WTC11 (cell line): ENCODE measurements at regions not wholly inside any gene's neighbourhood (a gene's known extent, or its start where the extent isn't known, plus 50 kb on each side); places are given as distances from the start of the nearest gene placed in this dataset.

Source experiments
- ATAC-seq: fragments of 200-7000 bp; cut with Tn5 transposase; 2 replicates; pipeline ENCODE4 v1.10.0; 2021; ENCODE audit warnings: mild to moderate bottlenecking, moderate library complexity
- CTCF ChIA-PET: fragments of 300-600 bp; sonication (Branson Sonifier 250); formaldehyde crosslinking; loops from one replicate; lab custom pipeline; 2021; ENCODE audit warnings: antibody characterized with exemption; lab: Charles Lee
- POLR2A ChIA-PET: fragments of 350-600 bp; sonication (Branson Sonifier 250); formaldehyde crosslinking; loops from one replicate; lab custom pipeline; 2021; ENCODE audit warnings: antibody characterized with exemption; lab: Charles Lee
- DNase-seq: peaks from one replicate; pipeline ENCODE4 v3.0.0; 2021; ENCODE audit warnings: low spot score
- H3K27ac Mint-ChIP-seq: 2 replicates; pipeline ENCODE4 v1.8.0; 2021; ENCODE audit warnings: mixed read lengths
- H3K27me3 Mint-ChIP-seq: 2 replicates; pipeline ENCODE4 v1.8.0; 2021; ENCODE audit warnings: low read depth, mild to moderate bottlenecking, moderate library complexity, mixed read lengths
- H3K36me3 Mint-ChIP-seq: 2 replicates; pipeline ENCODE4 v1.8.0; 2021; ENCODE audit warnings: mixed read lengths
- H3K4me1 Mint-ChIP-seq: 2 replicates; pipeline ENCODE4 v1.8.0; 2022; ENCODE audit warnings: mixed read lengths
- H3K4me3 Mint-ChIP-seq: 2 replicates; pipeline ENCODE4 v1.8.0; 2021; ENCODE audit warnings: mild to moderate bottlenecking, moderate library complexity, mixed read lengths
- H3K9me3 Mint-ChIP-seq: 2 replicates; pipeline ENCODE4 v1.8.0; 2021; ENCODE audit warnings: mixed read lengths
- ATF1 ChIP-seq: sonication (generic); formaldehyde crosslinking; IDR thresholded peaks from 2 replicates; pipeline ENCODE4 v1.8.1; 2023; ENCODE audit warnings: mild to moderate bottlenecking, moderate library complexity, missing genetic modification reagents
- CREB1 ChIP-seq: sonication (generic); formaldehyde crosslinking; IDR thresholded peaks from 2 replicates; pipeline ENCODE4 v1.8.0; 2023; ENCODE audit warnings: mild to moderate bottlenecking, missing genetic modification reagents
- CREM ChIP-seq: sonication (generic); formaldehyde crosslinking; IDR thresholded peaks from 2 replicates; pipeline ENCODE4 v1.8.1; 2022; ENCODE audit warnings: mild to moderate bottlenecking, missing genetic modification reagents, moderate library complexity
- EMX1 ChIP-seq: fragments of 250-450 bp; sonication (Bioruptor Pico); IDR thresholded peaks from 2 replicates; pipeline ENCODE4 v1.8.0; 2021; ENCODE audit warnings: mild to moderate bottlenecking
- GRHL2 ChIP-seq: fragments of 250-450 bp; sonication (Bioruptor Pico); IDR thresholded peaks from 2 replicates; pipeline ENCODE4 v1.8.0; 2022; ENCODE audit warnings: mild to moderate bottlenecking, moderate library complexity; ENCODE audit not compliant: insufficient replicate concordance, severe bottlenecking
- IRF1 ChIP-seq: sonication (generic); formaldehyde crosslinking; IDR thresholded peaks from 2 replicates; pipeline ENCODE4 v1.8.0; 2023; ENCODE audit warnings: missing genetic modification reagents
- JUN ChIP-seq: sonication (generic); formaldehyde crosslinking; IDR thresholded peaks from 2 replicates; pipeline ENCODE4 v1.8.0; 2023; ENCODE audit warnings: mild to moderate bottlenecking, missing genetic modification reagents
- MXD4 ChIP-seq: fragments of 250-450 bp; sonication (Bioruptor Pico); IDR thresholded peaks from 2 replicates; pipeline ENCODE4 v1.8.0; 2021; ENCODE audit warnings: mild to moderate bottlenecking, moderate library complexity, borderline replicate concordance
- MYBL2 ChIP-seq: sonication (generic); formaldehyde crosslinking; IDR thresholded peaks from 2 replicates; pipeline ENCODE4 v1.8.1; 2023; ENCODE audit warnings: mild to moderate bottlenecking, moderate library complexity, missing genetic modification reagents
- NR3C1 ChIP-seq: sonication (generic); formaldehyde crosslinking; conservative IDR thresholded peaks from 2 replicates; pipeline ENCODE4 v1.8.1; 2023; ENCODE audit warnings: low read depth, mild to moderate bottlenecking, missing genetic modification reagents
- RORB ChIP-seq: fragments of 250-450 bp; sonication (Bioruptor Pico); IDR thresholded peaks from 2 replicates; pipeline ENCODE4 v1.9.0; 2021; ENCODE audit warnings: mild to moderate bottlenecking
- SP1 ChIP-seq: sonication (generic); formaldehyde crosslinking; conservative IDR thresholded peaks from 2 replicates; pipeline ENCODE4 v1.8.1; 2022; ENCODE audit warnings: missing genetic modification reagents
- TEAD1 ChIP-seq: sonication (generic); formaldehyde crosslinking; IDR thresholded peaks from 2 replicates; pipeline ENCODE4 v1.8.0; 2022; ENCODE audit warnings: mild to moderate bottlenecking, missing genetic modification reagents
- ZBTB21 ChIP-seq: sonication (generic); formaldehyde crosslinking; IDR thresholded peaks from 2 replicates; pipeline ENCODE4 v1.8.1; 2023; ENCODE audit warnings: mild to moderate bottlenecking, missing genetic modification reagents, borderline replicate concordance
- ZNF416 ChIP-seq: fragments of 250-450 bp; sonication (Bioruptor Pico); IDR thresholded peaks from 2 replicates; pipeline ENCODE4 v1.9.0; 2021; ENCODE audit warnings: mild to moderate bottlenecking, inconsistent platforms
- ZNF423 ChIP-seq: fragments of 250-450 bp; sonication (Bioruptor Pico); IDR thresholded peaks from 2 replicates; pipeline ENCODE4 v2.1.2; 2022; ENCODE audit warnings: mild to moderate bottlenecking, moderate library complexity
- TF ChIP-seq, protein P1 (sequence below): fragments of 250-450 bp; sonication (Bioruptor Pico); IDR thresholded peaks from 2 replicates; pipeline ENCODE4 v1.9.0; 2021; ENCODE audit warnings: mild to moderate bottlenecking
- TF ChIP-seq, protein P2 (sequence below): sonication (generic); formaldehyde crosslinking; IDR thresholded peaks from 2 replicates; pipeline ENCODE4 v1.8.1; 2023; ENCODE audit warnings: mild to moderate bottlenecking, missing genetic modification reagents, borderline replicate concordance
- TF ChIP-seq, protein P3 (sequence below): fragments of 200-600 bp; IDR thresholded peaks from 2 replicates; pipeline ENCODE4 v1.8.0; 2022; ENCODE audit warnings: antibody characterized with exemption
- TF ChIP-seq, protein P4 (sequence below): fragments of 250-450 bp; sonication (Bioruptor Pico); IDR thresholded peaks from 2 replicates; pipeline ENCODE4 v1.9.0; 2021; ENCODE audit warnings: moderate library complexity, mild to moderate bottlenecking, inconsistent platforms, borderline replicate concordance
- TF ChIP-seq, protein P5 (sequence below): sonication (generic); formaldehyde crosslinking; IDR thresholded peaks from 2 replicates; pipeline ENCODE4 v1.8.1; 2023; ENCODE audit warnings: mild to moderate bottlenecking, moderate library complexity, missing genetic modification reagents

GRCh38 chr2:81648806-81649205 is 1344.3 kb upstream of the LRRTM1 start (continued):
- TF ChIP-seq, protein P1, sequence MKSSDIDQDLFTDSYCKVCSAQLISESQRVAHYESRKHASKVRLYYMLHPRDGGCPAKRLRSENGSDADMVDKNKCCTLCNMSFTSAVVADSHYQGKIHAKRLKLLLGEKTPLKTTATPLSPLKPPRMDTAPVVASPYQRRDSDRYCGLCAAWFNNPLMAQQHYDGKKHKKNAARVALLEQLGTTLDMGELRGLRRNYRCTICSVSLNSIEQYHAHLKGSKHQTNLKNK: no peak
- TF ChIP-seq JUN (CRISPR knock-in tag) (no peak), IRF1 (CRISPR knock-in tag) (no peak), MYBL2 (CRISPR knock-in tag) (no peak)

GRCh38 chr2:81648370-81648769 is 1343.8 kb upstream of the LRRTM1 start:
- peaks cover 28% of the 10 kb centered on the region for H3K9me3 Mint-ChIP-seq
- ATAC-seq (peak; percentile 78), DNase-seq (peak; percentile 14)
- no peaks in the 10 kb centered on the region for H3K27me3 Mint-ChIP-seq
- ChIA-PET POLR2A (no interaction called here), CTCF (no interaction called here)
- peaks cover 37% of the 10 kb centered on the region for H3K4me1 Mint-ChIP-seq
- 0 out of 2 replicates have a peak overlapping the region, but pooled peaks have one; percentile 7 for H3K4me3 Mint-ChIP-seq
- TF ChIP-seq, protein P1: no peak
- TF ChIP-seq SP1 (CRISPR knock-in tag): no peak
- no peak for TF ChIP-seq TEAD1 (CRISPR knock-in tag)
- no peak for TF ChIP-seq EMX1 (CRISPR knock-in tag)
- no peak for TF ChIP-seq CREB1 (CRISPR knock-in tag)
- H3K27ac Mint-ChIP-seq: peak overlapping the region; percentile 10
- no peaks in the 10 kb centered on the region for H3K36me3 Mint-ChIP-seq

GRCh38 chr2:81647715-81648230 is 1343.2 kb upstream of the LRRTM1 start:
- H3K4me3 Mint-ChIP-seq: 0 out of 2 replicates have a peak overlapping the region, but pooled peaks have one; percentile 7
- CTCF ChIA-PET: no interaction called here
- DNase-seq (no peak), ATAC-seq (peak; percentile 55)
- peaks cover 23% of the 10 kb centered on the region for H3K9me3 Mint-ChIP-seq
- TF ChIP-seq RORB (no peak), ZNF416 (CRISPR knock-in tag) (no peak), IRF1 (CRISPR knock-in tag) (no peak), JUN (CRISPR knock-in tag) (no peak), MXD4 (no peak), TEAD1 (CRISPR knock-in tag) (no peak), ZNF423 (CRISPR knock-in tag) (no peak), ZBTB21 (CRISPR knock-in tag) (no peak), ATF1 (CRISPR knock-in tag) (no peak), CREM (CRISPR knock-in tag) (no peak), NR3C1 (CRISPR knock-in tag) (no peak), GRHL2 (CRISPR knock-in tag) (no peak)
- TF ChIP-seq, protein P2, sequence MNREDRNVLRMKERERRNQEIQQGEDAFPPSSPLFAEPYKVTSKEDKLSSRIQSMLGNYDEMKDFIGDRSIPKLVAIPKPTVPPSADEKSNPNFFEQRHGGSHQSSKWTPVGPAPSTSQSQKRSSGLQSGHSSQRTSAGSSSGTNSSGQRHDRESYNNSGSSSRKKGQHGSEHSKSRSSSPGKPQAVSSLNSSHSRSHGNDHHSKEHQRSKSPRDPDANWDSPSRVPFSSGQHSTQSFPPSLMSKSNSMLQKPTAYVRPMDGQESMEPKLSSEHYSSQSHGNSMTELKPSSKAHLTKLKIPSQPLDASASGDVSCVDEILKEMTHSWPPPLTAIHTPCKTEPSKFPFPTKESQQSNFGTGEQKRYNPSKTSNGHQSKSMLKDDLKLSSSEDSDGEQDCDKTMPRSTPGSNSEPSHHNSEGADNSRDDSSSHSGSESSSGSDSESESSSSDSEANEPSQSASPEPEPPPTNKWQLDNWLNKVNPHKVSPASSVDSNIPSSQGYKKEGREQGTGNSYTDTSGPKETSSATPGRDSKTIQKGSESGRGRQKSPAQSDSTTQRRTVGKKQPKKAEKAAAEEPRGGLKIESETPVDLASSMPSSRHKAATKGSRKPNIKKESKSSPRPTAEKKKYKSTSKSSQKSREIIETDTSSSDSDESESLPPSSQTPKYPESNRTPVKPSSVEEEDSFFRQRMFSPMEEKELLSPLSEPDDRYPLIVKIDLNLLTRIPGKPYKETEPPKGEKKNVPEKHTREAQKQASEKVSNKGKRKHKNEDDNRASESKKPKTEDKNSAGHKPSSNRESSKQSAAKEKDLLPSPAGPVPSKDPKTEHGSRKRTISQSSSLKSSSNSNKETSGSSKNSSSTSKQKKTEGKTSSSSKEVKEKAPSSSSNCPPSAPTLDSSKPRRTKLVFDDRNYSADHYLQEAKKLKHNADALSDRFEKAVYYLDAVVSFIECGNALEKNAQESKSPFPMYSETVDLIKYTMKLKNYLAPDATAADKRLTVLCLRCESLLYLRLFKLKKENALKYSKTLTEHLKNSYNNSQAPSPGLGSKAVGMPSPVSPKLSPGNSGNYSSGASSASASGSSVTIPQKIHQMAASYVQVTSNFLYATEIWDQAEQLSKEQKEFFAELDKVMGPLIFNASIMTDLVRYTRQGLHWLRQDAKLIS (CRISPR knock-in tag): no peak
- TF ChIP-seq, protein P3, sequence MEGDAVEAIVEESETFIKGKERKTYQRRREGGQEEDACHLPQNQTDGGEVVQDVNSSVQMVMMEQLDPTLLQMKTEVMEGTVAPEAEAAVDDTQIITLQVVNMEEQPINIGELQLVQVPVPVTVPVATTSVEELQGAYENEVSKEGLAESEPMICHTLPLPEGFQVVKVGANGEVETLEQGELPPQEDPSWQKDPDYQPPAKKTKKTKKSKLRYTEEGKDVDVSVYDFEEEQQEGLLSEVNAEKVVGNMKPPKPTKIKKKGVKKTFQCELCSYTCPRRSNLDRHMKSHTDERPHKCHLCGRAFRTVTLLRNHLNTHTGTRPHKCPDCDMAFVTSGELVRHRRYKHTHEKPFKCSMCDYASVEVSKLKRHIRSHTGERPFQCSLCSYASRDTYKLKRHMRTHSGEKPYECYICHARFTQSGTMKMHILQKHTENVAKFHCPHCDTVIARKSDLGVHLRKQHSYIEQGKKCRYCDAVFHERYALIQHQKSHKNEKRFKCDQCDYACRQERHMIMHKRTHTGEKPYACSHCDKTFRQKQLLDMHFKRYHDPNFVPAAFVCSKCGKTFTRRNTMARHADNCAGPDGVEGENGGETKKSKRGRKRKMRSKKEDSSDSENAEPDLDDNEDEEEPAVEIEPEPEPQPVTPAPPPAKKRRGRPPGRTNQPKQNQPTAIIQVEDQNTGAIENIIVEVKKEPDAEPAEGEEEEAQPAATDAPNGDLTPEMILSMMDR: no peak
- TF ChIP-seq, protein P4, sequence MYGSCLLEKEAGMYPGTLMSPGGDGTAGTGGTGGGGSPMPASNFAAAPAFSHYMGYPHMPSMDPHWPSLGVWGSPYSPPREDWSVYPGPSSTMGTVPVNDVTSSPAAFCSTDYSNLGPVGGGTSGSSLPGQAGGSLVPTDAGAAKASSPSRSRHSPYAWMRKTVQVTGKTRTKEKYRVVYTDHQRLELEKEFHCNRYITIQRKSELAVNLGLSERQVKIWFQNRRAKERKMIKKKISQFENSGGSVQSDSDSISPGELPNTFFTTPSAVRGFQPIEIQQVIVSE (CRISPR knock-in tag): no peak
- TF ChIP-seq, protein P5, sequence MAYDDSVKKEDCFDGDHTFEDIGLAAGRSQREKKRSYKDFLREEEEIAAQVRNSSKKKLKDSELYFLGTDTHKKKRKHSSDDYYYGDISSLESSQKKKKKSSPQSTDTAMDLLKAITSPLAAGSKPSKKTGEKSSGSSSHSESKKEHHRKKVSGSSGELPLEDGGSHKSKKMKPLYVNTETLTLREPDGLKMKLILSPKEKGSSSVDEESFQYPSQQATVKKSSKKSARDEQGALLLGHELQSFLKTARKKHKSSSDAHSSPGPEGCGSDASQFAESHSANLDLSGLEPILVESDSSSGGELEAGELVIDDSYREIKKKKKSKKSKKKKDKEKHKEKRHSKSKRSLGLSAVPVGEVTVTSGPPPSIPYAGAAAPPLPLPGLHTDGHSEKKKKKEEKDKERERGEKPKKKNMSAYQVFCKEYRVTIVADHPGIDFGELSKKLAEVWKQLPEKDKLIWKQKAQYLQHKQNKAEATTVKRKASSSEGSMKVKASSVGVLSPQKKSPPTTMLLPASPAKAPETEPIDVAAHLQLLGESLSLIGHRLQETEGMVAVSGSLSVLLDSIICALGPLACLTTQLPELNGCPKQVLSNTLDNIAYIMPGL (CRISPR knock-in tag): no peak
- no peaks in the 10 kb centered on the region for H3K36me3 Mint-ChIP-seq
- POLR2A ChIA-PET: no interaction called here
- H3K4me1 Mint-ChIP-seq: peaks cover 37% of the 10 kb centered on the region
- H3K27ac Mint-ChIP-seq: peak overlapping the region; percentile 73
- H3K27me3 Mint-ChIP-seq: no peaks in the 10 kb centered on the region
